IMR-90 (cell line): ENCODE measurements at regions not wholly inside any gene's neighbourhood (a gene's known extent, or its start where the extent isn't known, plus 50 kb on each side); places are given as distances from the start of the nearest gene placed in this dataset.
"Not testable (repeated sequence)": the region's sequence is repeated elsewhere in the genome, so short reads cannot be mapped to it uniquely, and the experiment has no call there.

Experiments used
- CEBPB ChIP-seq: IDR thresholded peaks from 2 replicates; pipeline ENCODE4 v1.6.1; 2012; ENCODE audit warnings: low read depth, low read length, improper control_type of control experiment
- CHD1 ChIP-seq: IDR thresholded peaks from 2 replicates; pipeline ENCODE4 v1.6.1; 2012; ENCODE audit warnings: low read depth, low read length, improper control_type of control experiment
- FOS ChIP-seq: fragments of 150-350 bp; IDR thresholded peaks from 2 replicates; pipeline ENCODE4 v1.6.1; 2016; ENCODE audit warnings: low read depth, low read length
- MAFK ChIP-seq: IDR thresholded peaks from 2 replicates; pipeline ENCODE4 v1.6.1; 2012; ENCODE audit warnings: low read depth, low read length, improper control_type of control experiment
- MAZ ChIP-seq: IDR thresholded peaks from 2 replicates; pipeline ENCODE4 v1.6.1; 2012; ENCODE audit warnings: low read depth, mild to moderate bottlenecking, low read length, improper control_type of control experiment, moderate library complexity, borderline replicate concordance
- POLR2A ChIP-seq: IDR thresholded peaks from 2 replicates; pipeline ENCODE4 v1.6.1; 2012; ENCODE audit warnings: mild to moderate bottlenecking, low read depth, low read length
- TF ChIP-seq, protein P1 (sequence below): conservative IDR thresholded peaks from 2 replicates; pipeline ENCODE4 v1.5.1; 2012; ENCODE audit warnings: mild to moderate bottlenecking, low read depth, low read length, improper control_type of control experiment

DNA sequence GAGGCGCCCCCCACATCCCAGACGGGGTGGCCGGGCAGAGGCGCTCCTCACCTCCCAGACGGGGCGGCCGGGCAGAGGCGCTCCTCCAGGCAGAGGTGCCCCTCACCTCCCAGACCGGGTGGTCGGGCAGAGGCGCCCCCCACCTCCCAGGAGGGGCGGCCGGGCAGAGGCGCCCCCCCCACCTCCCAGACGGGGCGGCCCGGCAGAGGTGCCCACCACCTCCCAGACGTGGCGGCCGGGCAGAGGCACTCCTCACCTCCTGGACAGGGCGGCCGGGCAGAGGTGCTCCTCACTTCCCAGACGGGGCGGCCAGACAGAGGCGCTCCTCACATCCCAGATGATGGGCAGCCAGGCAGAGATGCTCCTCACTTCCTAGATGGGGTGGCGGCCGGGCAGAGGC lies 91.4 kb upstream of the CTSV start:
- TF ChIP-seq, protein P1, sequence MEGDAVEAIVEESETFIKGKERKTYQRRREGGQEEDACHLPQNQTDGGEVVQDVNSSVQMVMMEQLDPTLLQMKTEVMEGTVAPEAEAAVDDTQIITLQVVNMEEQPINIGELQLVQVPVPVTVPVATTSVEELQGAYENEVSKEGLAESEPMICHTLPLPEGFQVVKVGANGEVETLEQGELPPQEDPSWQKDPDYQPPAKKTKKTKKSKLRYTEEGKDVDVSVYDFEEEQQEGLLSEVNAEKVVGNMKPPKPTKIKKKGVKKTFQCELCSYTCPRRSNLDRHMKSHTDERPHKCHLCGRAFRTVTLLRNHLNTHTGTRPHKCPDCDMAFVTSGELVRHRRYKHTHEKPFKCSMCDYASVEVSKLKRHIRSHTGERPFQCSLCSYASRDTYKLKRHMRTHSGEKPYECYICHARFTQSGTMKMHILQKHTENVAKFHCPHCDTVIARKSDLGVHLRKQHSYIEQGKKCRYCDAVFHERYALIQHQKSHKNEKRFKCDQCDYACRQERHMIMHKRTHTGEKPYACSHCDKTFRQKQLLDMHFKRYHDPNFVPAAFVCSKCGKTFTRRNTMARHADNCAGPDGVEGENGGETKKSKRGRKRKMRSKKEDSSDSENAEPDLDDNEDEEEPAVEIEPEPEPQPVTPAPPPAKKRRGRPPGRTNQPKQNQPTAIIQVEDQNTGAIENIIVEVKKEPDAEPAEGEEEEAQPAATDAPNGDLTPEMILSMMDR: not testable (repeated sequence)
- not testable (repeated sequence) for TF ChIP-seq POLR2A, MAZ, CHD1, MAFK, FOS, CEBPB
